CD14-positive monocyte (primary cell): ENCODE measurements at regions not wholly inside any gene's neighbourhood (a gene's known extent, or its start where the extent isn't known, plus 50 kb on each side); places are given as distances from the start of the nearest gene placed in this dataset.

Experiments used
- DNase-seq, 3 donors: peaks; one replicate each; pipeline ENCODE4 v3.0.0-alpha.2; 2011 to 2022
- H2AFZ ChIP-seq: 2 replicates; pipeline ENCODE4 v1.6.0; 2012; ENCODE audit warnings: mild to moderate bottlenecking, low read depth, low read length, inconsistent platforms; ENCODE audit not compliant: insufficient read depth, poor library complexity, severe bottlenecking
- H3K27ac ChIP-seq, 2 donors: 1 replicate in 1 of 2; 2 replicates in 1 of 2; pipeline ENCODE4 v1.5.1; 2012 to 2013; ENCODE audit warnings: low read length in 2 of 2, control low read depth in 1 of 2, inconsistent platforms in 1 of 2, low read depth in 1 of 2, mild to moderate bottlenecking in 1 of 2
- H3K27me3 ChIP-seq, 2 donors: one replicate each; pipeline versions ENCODE4 v1.6.0 to v1.6.1; 2011 to 2013; ENCODE audit warnings: low read length in 2 of 2; ENCODE audit not compliant: control insufficient read depth in 2 of 2, insufficient read depth in 2 of 2
- H3K36me3 ChIP-seq, 2 donors: replicated peaks in 1 of 2; 1 replicate in 1 of 2; 2 replicates in 1 of 2; pipeline versions ENCODE4 v1.5.1 to v1.6.1; 2012 to 2013; ENCODE audit warnings: low read length in 2 of 2, control low read depth in 1 of 2, inconsistent platforms in 1 of 2, mild to moderate bottlenecking in 1 of 2; ENCODE audit not compliant: insufficient read depth in 2 of 2, control insufficient read depth in 1 of 2
- H3K4me1 ChIP-seq, 2 donors: 1 replicate in 1 of 2; 2 replicates in 1 of 2; pipeline versions ENCODE4 v1.5.1 to v1.6.1; 2012 to 2013; ENCODE audit warnings: low read length in 2 of 2, control low read depth in 1 of 2, inconsistent platforms in 1 of 2, mild to moderate bottlenecking in 1 of 2, moderate library complexity in 1 of 2; ENCODE audit not compliant: insufficient read depth in 2 of 2, control insufficient read depth in 1 of 2
- H3K4me2 ChIP-seq: replicated peaks from 2 replicates; pipeline ENCODE3; 2012; ENCODE audit warnings: low read length, moderate library complexity, mild to moderate bottlenecking; ENCODE audit not compliant: poor library complexity, severe bottlenecking; ENCODE audit errors: extremely low read depth
- H3K4me3 ChIP-seq, 3 experiments: fragments of 200-600 bp in 1 of 3; sonication (generic) in 1 of 3; replicated peaks in 1 of 3; 1 replicate in 2 of 3; 2 replicates in 1 of 3; pipeline ENCODE4 v1.5.1; 2011 to 2013; ENCODE audit warnings: low read length in 3 of 3, mild to moderate bottlenecking in 3 of 3, control low read depth in 2 of 3, low read depth in 2 of 3, inconsistent platforms in 1 of 3, moderate library complexity in 1 of 3
- H3K79me2 ChIP-seq: 2 replicates; pipeline ENCODE4 v1.6.0; 2012; ENCODE audit warnings: mild to moderate bottlenecking, control low read depth, inconsistent platforms, low read length, moderate library complexity; ENCODE audit not compliant: insufficient read depth
- H3K9ac ChIP-seq: 2 replicates; pipeline ENCODE4 v1.6.0; 2017; ENCODE audit warnings: low read length, mild to moderate bottlenecking; ENCODE audit not compliant: insufficient read depth, poor library complexity, severe bottlenecking
- H3K9me3 ChIP-seq, 2 donors: replicated peaks in 1 of 2; 1 replicate in 1 of 2; 2 replicates in 1 of 2; pipeline versions ENCODE4 v1.5.1 to v1.6.1; 2012 to 2013; ENCODE audit warnings: low read length in 2 of 2, control low read depth in 1 of 2; ENCODE audit not compliant: control insufficient read depth in 1 of 2, insufficient read depth in 1 of 2
- H4K20me1 ChIP-seq: 2 replicates; pipeline ENCODE4 v1.6.0; 2012; ENCODE audit warnings: mild to moderate bottlenecking, low read length, control low read depth, moderate library complexity; ENCODE audit not compliant: insufficient read depth
- H3K27ac Mint-ChIP-seq, 7 donors: one replicate each; pipeline ENCODE4 v1.8.0; 2020; ENCODE audit warnings: mild to moderate bottlenecking in 7 of 7, mixed read lengths in 7 of 7, moderate library complexity in 6 of 7, inconsistent platforms in 2 of 7
- H3K27me3 Mint-ChIP-seq, 3 donors: one replicate each; pipeline ENCODE4 v1.8.0; 2021 to 2022; ENCODE audit warnings: low read depth in 3 of 3, mild to moderate bottlenecking in 3 of 3, mixed read lengths in 3 of 3, moderate library complexity in 3 of 3, inconsistent platforms in 1 of 3
- H3K36me3 Mint-ChIP-seq, 2 donors: one replicate each; pipeline ENCODE4 v1.8.0; 2020; ENCODE audit warnings: mixed read lengths in 2 of 2, inconsistent platforms in 1 of 2, mild to moderate bottlenecking in 1 of 2
- H3K4me1 Mint-ChIP-seq: one replicate; pipeline ENCODE4 v1.8.0; 2020; ENCODE audit warnings: mild to moderate bottlenecking, mixed read lengths
- H3K4me3 Mint-ChIP-seq, 2 donors: one replicate each; pipeline ENCODE4 v1.8.0; 2020; ENCODE audit warnings: mild to moderate bottlenecking in 2 of 2, mixed read lengths in 2 of 2, moderate library complexity in 1 of 2
- H3K9me3 Mint-ChIP-seq, 7 donors: one replicate each; pipeline ENCODE4 v1.8.0; 2020 to 2022; ENCODE audit warnings: mixed read lengths in 7 of 7, mild to moderate bottlenecking in 6 of 7, moderate library complexity in 6 of 7, inconsistent platforms in 2 of 7
- WGBS: methylation state at CpG from one replicate; pipeline ENCODE4 v1.1.5; 2013; ENCODE audit warnings: missing lambda C conversion rate; ENCODE audit not compliant: insufficient coverage; 5-methylcytosine and 5-hydroxymethylcytosine counted together
- intact Hi-C, 2 donors: fragments of 100-400 bp; cut with micrococcal nuclease; formaldehyde crosslinking; loops; one replicate each; pipeline versions ENCODE4 v1.15.0 to v1.15.1; 2023
- TF ChIP-seq, protein P1 (sequence below): fragments of 200-600 bp; IDR thresholded peaks from one replicate; pipeline ENCODE4 v1.8.0; 2022; ENCODE audit warnings: antibody characterized with exemption, mild to moderate bottlenecking

DNA sequence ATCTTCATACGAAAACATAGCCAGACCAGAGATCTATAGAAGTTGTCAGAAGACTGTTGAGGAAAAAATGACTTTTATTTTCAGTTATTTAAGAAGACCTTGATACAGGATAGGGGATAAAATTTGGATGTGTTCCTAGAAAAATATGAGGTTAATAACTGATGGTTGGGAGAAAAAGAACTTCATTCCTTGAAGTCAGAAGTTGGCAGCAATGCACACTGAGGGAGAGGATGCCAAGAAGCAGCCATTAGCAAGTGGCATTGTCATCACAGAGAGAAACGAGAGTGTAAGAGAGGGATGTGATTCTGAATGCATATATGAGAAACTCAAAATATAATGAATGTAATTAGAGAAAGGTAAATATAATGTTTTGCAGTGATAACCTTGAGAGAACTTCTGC is 382.1 kb upstream of the EPHA5 start:
- Histone ChIP-seq H3K36me3 (no peaks in the 10 kb centered on the region), H3K4me2 (no peak overlapping the region), H3K4me3 (no peak overlapping the region), H3K27me3 (no peaks in the 10 kb centered on the region), H3K9ac (no peak overlapping the region), H3K79me2 (no peaks in the 10 kb centered on the region), H3K9me3 (peaks cover 0 to 3% of the 10 kb centered on the region in 2 donors), H2AFZ (no peak overlapping the region), H4K20me1 (no peaks in the 10 kb centered on the region), H3K27ac (no peak overlapping the region), H3K4me1 (no peaks in the 10 kb centered on the region)
- no CpG with 5 or more reads among the region's 2 CpGs for WGBS
- H3K4me3 Mint-ChIP-seq, result no peak overlapping the region
- intact Hi-C loops, result no loop called here
- H3K27me3 Mint-ChIP-seq, result no peaks in the 10 kb centered on the region
- no peak for DNase-seq
- no peak overlapping the region for H3K27ac Mint-ChIP-seq
- H3K36me3 Mint-ChIP-seq, result no peaks in the 10 kb centered on the region
- H3K9me3 Mint-ChIP-seq, result peaks cover 0 to 3% (median 0%) of the 10 kb centered on the region in 7 donors
- no peaks in the 10 kb centered on the region for H3K4me1 Mint-ChIP-seq
- TF ChIP-seq, protein P1, sequence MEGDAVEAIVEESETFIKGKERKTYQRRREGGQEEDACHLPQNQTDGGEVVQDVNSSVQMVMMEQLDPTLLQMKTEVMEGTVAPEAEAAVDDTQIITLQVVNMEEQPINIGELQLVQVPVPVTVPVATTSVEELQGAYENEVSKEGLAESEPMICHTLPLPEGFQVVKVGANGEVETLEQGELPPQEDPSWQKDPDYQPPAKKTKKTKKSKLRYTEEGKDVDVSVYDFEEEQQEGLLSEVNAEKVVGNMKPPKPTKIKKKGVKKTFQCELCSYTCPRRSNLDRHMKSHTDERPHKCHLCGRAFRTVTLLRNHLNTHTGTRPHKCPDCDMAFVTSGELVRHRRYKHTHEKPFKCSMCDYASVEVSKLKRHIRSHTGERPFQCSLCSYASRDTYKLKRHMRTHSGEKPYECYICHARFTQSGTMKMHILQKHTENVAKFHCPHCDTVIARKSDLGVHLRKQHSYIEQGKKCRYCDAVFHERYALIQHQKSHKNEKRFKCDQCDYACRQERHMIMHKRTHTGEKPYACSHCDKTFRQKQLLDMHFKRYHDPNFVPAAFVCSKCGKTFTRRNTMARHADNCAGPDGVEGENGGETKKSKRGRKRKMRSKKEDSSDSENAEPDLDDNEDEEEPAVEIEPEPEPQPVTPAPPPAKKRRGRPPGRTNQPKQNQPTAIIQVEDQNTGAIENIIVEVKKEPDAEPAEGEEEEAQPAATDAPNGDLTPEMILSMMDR, result no peak

DNA sequence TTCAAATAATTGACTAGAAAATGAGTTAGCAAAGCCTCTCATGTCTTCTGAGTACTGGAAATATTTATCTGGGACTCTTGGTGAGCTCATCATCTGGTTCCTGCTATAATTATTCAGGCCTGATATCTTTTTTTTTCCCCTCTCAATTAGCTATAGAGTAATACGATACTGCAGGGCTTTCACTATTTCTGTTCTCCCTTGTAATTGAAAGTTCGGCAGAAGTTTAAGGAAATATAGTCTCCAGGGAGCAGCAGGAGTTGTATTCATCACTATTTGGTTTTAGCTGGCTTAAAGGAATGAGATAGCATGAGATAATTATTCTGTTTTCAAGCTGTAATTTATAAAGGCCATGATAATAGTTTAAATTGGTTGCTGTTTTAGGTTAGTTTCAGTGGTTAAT is 378.6 kb upstream of the EPHA5 start:
- no peak overlapping the region for H3K27ac Mint-ChIP-seq
- H3K4me3 ChIP-seq, result no peak overlapping the region
- TF ChIP-seq, protein P1, result no peak

More for the DNA sequence above, 378.6 kb upstream of the EPHA5 start:
- Histone ChIP-seq H2AFZ (no peak overlapping the region), H3K4me2 (no peak overlapping the region), H3K79me2 (no peaks in the 10 kb centered on the region), H3K36me3 (no peaks in the 10 kb centered on the region), H3K9ac (no peak overlapping the region), H3K9me3 (no peaks in the 10 kb centered on the region), H3K27ac (no peak overlapping the region), H3K27me3 (no peaks in the 10 kb centered on the region), H4K20me1 (no peaks in the 10 kb centered on the region), H3K4me1 (no peaks in the 10 kb centered on the region)
- H3K27me3 Mint-ChIP-seq, result no peaks in the 10 kb centered on the region
- no peaks in the 10 kb centered on the region for H3K4me1 Mint-ChIP-seq
- H3K9me3 Mint-ChIP-seq, result no peaks in the 10 kb centered on the region
- no peak for DNase-seq
- H3K4me3 Mint-ChIP-seq, result no peak overlapping the region
- no peaks in the 10 kb centered on the region for H3K36me3 Mint-ChIP-seq
- WGBS, result no CpG with 5 or more reads among the region's 2 CpGs
- intact Hi-C loops, result no loop called here
